AG04449 (cell line): ENCODE measurements at regions not wholly inside any gene's neighbourhood (a gene's known extent, or its start where the extent isn't known, plus 50 kb on each side); places are given as distances from the start of the nearest gene placed in this dataset.

ENCODE experiments used
- CTCF ChIA-PET: fragments of 350-600 bp; formaldehyde crosslinking; extraction: SDS; loops from one replicate; lab custom pipeline; 2021; ENCODE audit warnings: antibody characterized with exemption; lab: Yijun Ruan, JAX
- POLR2A ChIA-PET: fragments of 400-600, 350-600 bp; formaldehyde crosslinking; extraction: SDS; loops from one replicate; lab custom pipeline; 2020; ENCODE audit warnings: antibody characterized with exemption, inconsistent platforms; lab: Yijun Ruan, JAX
- DNase-seq: peaks from one replicate; pipeline ENCODE4 v3.0.0-alpha.2; 2010; ENCODE audit warnings: low read depth, low spot score
- H3K4me3 ChIP-seq: 2 replicates; pipeline ENCODE4 v1.5.1; 2011; ENCODE audit warnings: low read depth, mild to moderate bottlenecking, control low read depth, low read length
- CTCF ChIP-seq: IDR thresholded peaks from one replicate; pipeline ENCODE4 v1.5.1; 2011; ENCODE audit warnings: mild to moderate bottlenecking, moderate library complexity, low read length, control low read depth, inconsistent platforms; ENCODE audit not compliant: insufficient read depth; ENCODE audit errors: missing control alignments

DNA sequence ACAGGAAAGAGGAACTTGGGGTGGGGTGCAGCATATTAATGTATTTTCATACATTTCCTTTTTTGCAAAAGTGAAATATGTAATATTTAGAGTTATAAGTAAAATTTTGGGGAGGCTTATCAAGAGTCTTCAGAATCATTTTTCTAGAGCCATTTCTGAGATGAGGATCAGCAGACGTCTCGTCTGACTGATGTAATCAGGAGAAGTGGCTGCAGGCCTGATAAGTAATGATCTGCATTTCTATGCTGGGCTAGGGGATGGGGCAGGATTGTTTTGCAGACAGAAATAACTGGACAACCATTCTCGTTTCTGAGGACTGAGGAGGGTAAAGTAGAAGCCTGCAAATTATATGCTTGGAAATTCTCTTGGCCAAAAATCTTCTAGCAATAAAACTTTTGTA lies 89.2 kb upstream of the ARGLU1 start:
- POLR2A ChIA-PET, result interaction anchor here (0.6 kb wide), 1 partner anchor 77 kb away, joined by 3 read pairs; no protein-coding TSS in a partner anchor
- CTCF ChIA-PET, result interaction anchor here (1.2 kb wide), 1 partner anchor 37 kb away, joined by 3 read pairs; no protein-coding TSS in a partner anchor

DNA sequence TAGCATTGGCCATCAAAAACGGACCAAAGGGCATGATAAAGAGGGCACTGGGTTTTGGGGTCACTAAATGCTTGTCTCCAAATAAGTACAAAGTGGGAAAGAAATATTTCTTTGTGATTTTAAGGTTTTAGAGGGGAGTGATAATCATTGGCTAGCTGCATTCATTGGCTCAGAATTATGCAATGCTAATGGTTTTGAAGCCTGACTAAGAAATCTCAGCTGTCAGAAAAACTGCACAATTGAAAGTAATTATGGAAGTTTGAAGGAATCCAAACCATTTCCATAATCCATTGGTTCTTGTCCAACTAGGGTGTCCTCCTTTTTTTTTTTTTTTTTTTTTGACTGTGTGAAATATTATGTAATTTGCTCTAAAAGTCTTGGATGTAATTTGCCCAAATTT lies 88.2 kb upstream of the ARGLU1 start:
- CTCF ChIA-PET, result interaction anchor here (1.2 kb wide), 1 partner anchor 36 kb away, joined by 3 read pairs; no protein-coding TSS in a partner anchor
- H3K4me3 ChIP-seq, result no peak overlapping the region

More for the DNA sequence above, 89.2 kb upstream of the ARGLU1 start:
- no peak for TF ChIP-seq CTCF
- H3K4me3 ChIP-seq, result no peak overlapping the region
- no peak for DNase-seq

DNA sequence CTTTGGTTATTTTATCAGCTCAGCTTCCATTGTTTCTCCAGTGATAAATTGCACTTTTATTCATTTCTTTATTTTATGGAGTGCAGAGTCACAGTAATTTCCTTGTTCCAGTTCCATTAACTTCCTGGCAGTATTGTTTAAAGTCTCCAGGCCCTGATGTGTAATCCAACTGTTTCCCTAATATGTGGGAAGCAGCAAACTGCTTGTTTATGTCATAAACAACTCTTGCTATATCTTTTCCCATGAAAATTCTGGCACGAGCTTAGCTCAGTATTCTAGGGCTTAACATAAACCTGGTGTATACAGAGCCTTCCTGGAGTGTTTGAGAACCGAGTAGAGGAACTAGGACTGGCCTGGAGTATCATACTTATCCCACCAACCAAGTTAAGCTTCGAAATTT lies 83.5 kb upstream of the ARGLU1 start:
- DNase-seq, result no peak
- no peak for TF ChIP-seq CTCF
- POLR2A ChIA-PET, result no interaction called here
- no peak overlapping the region for H3K4me3 ChIP-seq
- CTCF ChIA-PET, result no interaction called here

More for the DNA sequence above, 88.2 kb upstream of the ARGLU1 start:
- DNase-seq, result no peak
- POLR2A ChIA-PET, result no interaction called here
- no peak for TF ChIP-seq CTCF

- TF ChIP-seq CTCF, result no peak
- DNase-seq, result no peak
- CTCF ChIA-PET, result no interaction called here
- POLR2A ChIA-PET, result no interaction called here
- H3K4me3 ChIP-seq, result no peak overlapping the region
Observed at GRCh38 chr13:106650690-106651205, 82.8 kb upstream of the ARGLU1 start.

GRCh38 chr13:106649495-106649894 lies 81.6 kb upstream of the ARGLU1 start:
- no peak for DNase-seq
- H3K4me3 ChIP-seq, result no peak overlapping the region
- ChIA-PET CTCF (no interaction called here), POLR2A (no interaction called here)
- no peak for TF ChIP-seq CTCF

GRCh38 chr13:106640515-106640914 lies 72.6 kb upstream of the ARGLU1 start:
- DNase-seq, result no peak
- POLR2A ChIA-PET, result no interaction called here
- no peak overlapping the region for H3K4me3 ChIP-seq
- CTCF ChIA-PET, result no interaction called here
- no peak for TF ChIP-seq CTCF
